Hepatocyte (in vitro differentiated cells): ENCODE measurements at regions not wholly inside any gene's neighbourhood (a gene's known extent, or its start where the extent isn't known, plus 50 kb on each side); places are given as distances from the start of the nearest gene placed in this dataset.

Experiments used
- CTCF ChIP-seq: fragments of 200-600 bp; sonication (generic); IDR thresholded peaks from 2 replicates; pipeline ENCODE4 v1.5.1; 2016; ENCODE audit warnings: antibody characterized with exemption, mild to moderate bottlenecking; ENCODE audit not compliant: poor library complexity
- EZH2 ChIP-seq: fragments of 200-600 bp; sonication (generic); IDR thresholded peaks from 2 replicates; pipeline ENCODE4 v1.6.1; 2016; ENCODE audit warnings: antibody characterized with exemption, mild to moderate bottlenecking, borderline replicate concordance
- EZH2phosphoT487 ChIP-seq: fragments of 200-600 bp; sonication (generic); IDR thresholded peaks from one replicate; pipeline ENCODE4 v1.6.1; 2018; ENCODE audit warnings: antibody characterized with exemption, mild to moderate bottlenecking, low read depth, moderate library complexity; ENCODE audit not compliant: unreplicated experiment, severe bottlenecking

GRCh38 chr4:160631044-160631443, 1528.2 kb downstream of the RAPGEF2 start:
- TF ChIP-seq CTCF (no peak), EZH2 (no peak), EZH2phosphoT487 (no peak)
